Sigmoid colon (tissue), 4 donors: ENCODE measurements at regions not wholly inside any gene's neighbourhood (a gene's known extent, or its start where the extent isn't known, plus 50 kb on each side); places are given as distances from the start of the nearest gene placed in this dataset.

ENCODE experiments used
- EP300 ChIP-seq, 4 donors: sonication (generic); formaldehyde crosslinking; IDR thresholded peaks; one replicate each; pipeline ENCODE4 v1.6.1; 2017; ENCODE audit warnings: antibody characterized with exemption in 4 of 4
- POLR2A ChIP-seq, 2 donors: fragments of 450-650 bp; IDR thresholded peaks; one replicate each; pipeline ENCODE4 v1.6.1; 2016; ENCODE audit warnings: antibody characterized with exemption in 2 of 2, mild to moderate bottlenecking in 2 of 2, moderate library complexity in 2 of 2
- POLR2AphosphoS5 ChIP-seq, 4 donors: sonication (generic); formaldehyde crosslinking; IDR thresholded peaks; one replicate each; pipeline ENCODE4 v1.6.1; 2017; ENCODE audit warnings: antibody characterized with exemption in 4 of 4
- TF ChIP-seq, protein P1 (sequence below), 4 experiments: fragments of 450-650 bp in 3 of 4; fragments of 200-600 bp in 1 of 4; IDR thresholded peaks; one replicate each; pipeline ENCODE4 v1.5.1; 2016 to 2019; ENCODE audit warnings: antibody characterized with exemption in 4 of 4, mild to moderate bottlenecking in 3 of 4, moderate library complexity in 2 of 4

DNA sequence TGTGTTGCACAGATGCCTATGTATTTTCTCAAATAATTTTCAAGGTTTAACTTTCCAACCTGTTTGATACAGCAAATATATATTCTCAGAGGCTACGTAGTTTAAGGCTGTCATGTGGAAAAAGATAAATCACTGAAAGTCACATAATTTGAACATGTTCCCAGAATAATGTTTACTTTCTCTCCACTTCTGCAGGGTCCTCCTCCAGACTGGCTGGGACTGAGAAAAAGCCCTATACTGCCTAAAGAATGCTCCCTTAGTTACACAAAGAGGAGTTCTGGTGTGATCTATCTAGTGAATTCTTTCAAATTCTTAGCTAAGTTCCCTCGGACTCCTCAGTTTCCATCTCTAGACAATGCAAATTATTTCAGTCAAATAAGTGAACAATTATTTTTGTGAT lies 411.0 kb downstream of the C6orf118 start:
- TF ChIP-seq, protein P1, sequence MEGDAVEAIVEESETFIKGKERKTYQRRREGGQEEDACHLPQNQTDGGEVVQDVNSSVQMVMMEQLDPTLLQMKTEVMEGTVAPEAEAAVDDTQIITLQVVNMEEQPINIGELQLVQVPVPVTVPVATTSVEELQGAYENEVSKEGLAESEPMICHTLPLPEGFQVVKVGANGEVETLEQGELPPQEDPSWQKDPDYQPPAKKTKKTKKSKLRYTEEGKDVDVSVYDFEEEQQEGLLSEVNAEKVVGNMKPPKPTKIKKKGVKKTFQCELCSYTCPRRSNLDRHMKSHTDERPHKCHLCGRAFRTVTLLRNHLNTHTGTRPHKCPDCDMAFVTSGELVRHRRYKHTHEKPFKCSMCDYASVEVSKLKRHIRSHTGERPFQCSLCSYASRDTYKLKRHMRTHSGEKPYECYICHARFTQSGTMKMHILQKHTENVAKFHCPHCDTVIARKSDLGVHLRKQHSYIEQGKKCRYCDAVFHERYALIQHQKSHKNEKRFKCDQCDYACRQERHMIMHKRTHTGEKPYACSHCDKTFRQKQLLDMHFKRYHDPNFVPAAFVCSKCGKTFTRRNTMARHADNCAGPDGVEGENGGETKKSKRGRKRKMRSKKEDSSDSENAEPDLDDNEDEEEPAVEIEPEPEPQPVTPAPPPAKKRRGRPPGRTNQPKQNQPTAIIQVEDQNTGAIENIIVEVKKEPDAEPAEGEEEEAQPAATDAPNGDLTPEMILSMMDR (IDR thresholded peaks at IDR 0.05) = no peak
- no peak for TF ChIP-seq EP300 (IDR thresholded peaks at IDR 0.05)
- TF ChIP-seq POLR2A (IDR thresholded peaks at IDR 0.05) = no peak
- TF ChIP-seq POLR2AphosphoS5 (IDR thresholded peaks at IDR 0.05) = no peak
